KOPT-K1 (cell line): ENCODE measurements at regions not wholly inside any gene's neighbourhood (a gene's known extent, or its start where the extent isn't known, plus 50 kb on each side); places are given as distances from the start of the nearest gene placed in this dataset.
"Not testable (repeated sequence)": the region's sequence is repeated elsewhere in the genome, so short reads cannot be mapped to it uniquely, and the experiment has no call there.

Experiments
- H3K27ac ChIP-seq: fragments of 200-600 bp; sonication (generic); 2 replicates; pipeline ENCODE4 v1.5.1; 2016; ENCODE audit warnings: antibody characterized with exemption, mild to moderate bottlenecking, low read depth, low read length; ENCODE audit not compliant: poor library complexity, severe bottlenecking
- H3K36me3 ChIP-seq: fragments of 200-600 bp; sonication (generic); 2 replicates; pipeline ENCODE4 v1.5.1; 2017; ENCODE audit warnings: antibody characterized with exemption, mild to moderate bottlenecking, low read length, moderate library complexity; ENCODE audit not compliant: insufficient read depth
- H3K9me3 ChIP-seq: fragments of 200-600 bp; sonication (generic); 2 replicates; pipeline ENCODE4 v1.5.1; 2017; ENCODE audit warnings: antibody characterized with exemption, low read length, mild to moderate bottlenecking; ENCODE audit not compliant: insufficient read depth, poor library complexity, severe bottlenecking

GRCh38 chr1:213324859-213325258, 273.8 kb downstream of the RPS6KC1 start:
- Histone ChIP-seq H3K27ac (no peak overlapping the region), H3K9me3 (no peaks in the 10 kb centered on the region)

GRCh38 chr1:213325482-213325881, 274.4 kb downstream of the RPS6KC1 start:
- no peak overlapping the region for H3K27ac ChIP-seq
- H3K9me3 ChIP-seq: no peaks in the 10 kb centered on the region
- no peaks in the 10 kb centered on the region for H3K36me3 ChIP-seq

More at GRCh38 chr1:213324859-213325258, 273.8 kb downstream of the RPS6KC1 start:
- H3K36me3 ChIP-seq: no peaks in the 10 kb centered on the region

- H3K27ac ChIP-seq: no peak overlapping the region
- H3K9me3 ChIP-seq: no peaks in the 10 kb centered on the region
- no peaks in the 10 kb centered on the region for H3K36me3 ChIP-seq
Measured at GRCh38 chr1:213326281-213327016, 275.4 kb downstream of the RPS6KC1 start.

- Histone ChIP-seq H3K36me3 (no peaks in the 10 kb centered on the region), H3K9me3 (no peaks in the 10 kb centered on the region), H3K27ac (no peak overlapping the region)
Measured at GRCh38 chr1:213327017-213327667, 276.1 kb downstream of the RPS6KC1 start.

- H3K36me3 ChIP-seq: no peaks in the 10 kb centered on the region
- H3K27ac ChIP-seq: no peak overlapping the region
- no peaks in the 10 kb centered on the region for H3K9me3 ChIP-seq
Measured at GRCh38 chr1:213329406-213330008, 278.5 kb downstream of the RPS6KC1 start.

GRCh38 chr1:213330281-213330680, 279.2 kb downstream of the RPS6KC1 start:
- no peaks in the 10 kb centered on the region for H3K9me3 ChIP-seq
- H3K27ac ChIP-seq: no peak overlapping the region
- no peaks in the 10 kb centered on the region for H3K36me3 ChIP-seq

- no peak overlapping the region for H3K27ac ChIP-seq
- no peaks in the 10 kb centered on the region for H3K9me3 ChIP-seq
- no peaks in the 10 kb centered on the region for H3K36me3 ChIP-seq
Measured at GRCh38 chr1:213331631-213332175, 280.7 kb downstream of the RPS6KC1 start.

- Histone ChIP-seq H3K36me3 (no peaks in the 10 kb centered on the region), H3K27ac (no peak overlapping the region), H3K9me3 (no peaks in the 10 kb centered on the region)
Measured at GRCh38 chr1:213332491-213332890, 281.4 kb downstream of the RPS6KC1 start.

GRCh38 chr1:213333121-213333520, 282.1 kb downstream of the RPS6KC1 start:
- Histone ChIP-seq H3K27ac (no peak overlapping the region), H3K36me3 (no peaks in the 10 kb centered on the region), H3K9me3 (no peaks in the 10 kb centered on the region)

- Histone ChIP-seq H3K27ac (no peak overlapping the region), H3K9me3 (no peaks in the 10 kb centered on the region), H3K36me3 (no peaks in the 10 kb centered on the region)
Measured at GRCh38 chr1:213335084-213335483, 284.0 kb downstream of the RPS6KC1 start.

GRCh38 chr1:213337025-213337678, 286.1 kb downstream of the RPS6KC1 start:
- H3K36me3 ChIP-seq: no peaks in the 10 kb centered on the region

GRCh38 chr1:213340593-213340992, 289.6 kb downstream of the RPS6KC1 start:
- Histone ChIP-seq H3K36me3 (no peaks in the 10 kb centered on the region), H3K27ac (no peak overlapping the region), H3K9me3 (no peaks in the 10 kb centered on the region)

More at GRCh38 chr1:213337025-213337678, 286.1 kb downstream of the RPS6KC1 start:
- Histone ChIP-seq H3K9me3 (no peaks in the 10 kb centered on the region), H3K27ac (no peak overlapping the region)

- Histone ChIP-seq H3K27ac (no peak overlapping the region), H3K36me3 (no peaks in the 10 kb centered on the region), H3K9me3 (no peaks in the 10 kb centered on the region)
Measured at GRCh38 chr1:213345621-213346020, 294.6 kb downstream of the RPS6KC1 start.

- H3K36me3 ChIP-seq: no peaks in the 10 kb centered on the region
- no peaks in the 10 kb centered on the region for H3K9me3 ChIP-seq
- H3K27ac ChIP-seq: no peak overlapping the region
Measured at GRCh38 chr1:213357403-213357802, 306.4 kb downstream of the RPS6KC1 start.

- not testable (repeated sequence) for H3K36me3 ChIP-seq, H3K27ac ChIP-seq, H3K9me3 ChIP-seq
Measured at GRCh38 chr1:213358368-213358767, 307.3 kb downstream of the RPS6KC1 start.
